AG04450 (cell line): ENCODE measurements at regions not wholly inside any gene's neighbourhood (a gene's known extent, or its start where the extent isn't known, plus 50 kb on each side); places are given as distances from the start of the nearest gene placed in this dataset.

Source experiments
- CTCF ChIA-PET: fragments of 300-600, 350-600 bp; formaldehyde crosslinking; extraction: SDS; loops from one replicate; lab custom pipeline; 2022; ENCODE audit warnings: antibody characterized with exemption, inconsistent platforms; lab: Charles Lee
- POLR2A ChIA-PET: fragments of 350-600 bp; formaldehyde crosslinking; extraction: SDS; loops from one replicate; lab custom pipeline; 2021; ENCODE audit warnings: antibody characterized with exemption, inconsistent platforms; lab: Yijun Ruan, JAX
- DNase-seq: peaks from one replicate; pipeline ENCODE4 v3.0.0-alpha.2; 2011; ENCODE audit warnings: low read depth, low spot score
- H3K27ac ChIP-seq: one replicate; pipeline ENCODE4 v1.5.1; 2012; ENCODE audit warnings: low read depth, low read length, control low read depth
- H3K27me3 ChIP-seq: one replicate; pipeline ENCODE4 v1.6.0; 2012; ENCODE audit warnings: low read length; ENCODE audit not compliant: control insufficient read depth, insufficient read depth
- H3K4me3 ChIP-seq: 2 replicates; pipeline ENCODE4 v1.5.1; 2011; ENCODE audit warnings: mild to moderate bottlenecking, low read depth, low read length, control low read depth
- H3K9me3 ChIP-seq: 2 replicates; pipeline ENCODE4 v1.5.1; 2012; ENCODE audit warnings: low read length; ENCODE audit not compliant: control insufficient read depth, insufficient read depth
- TF ChIP-seq, protein P1 (sequence below): IDR thresholded peaks from 2 replicates; pipeline ENCODE4 v1.5.1; 2011; ENCODE audit warnings: low read depth, low read length, control low read depth, inconsistent platforms

DNA sequence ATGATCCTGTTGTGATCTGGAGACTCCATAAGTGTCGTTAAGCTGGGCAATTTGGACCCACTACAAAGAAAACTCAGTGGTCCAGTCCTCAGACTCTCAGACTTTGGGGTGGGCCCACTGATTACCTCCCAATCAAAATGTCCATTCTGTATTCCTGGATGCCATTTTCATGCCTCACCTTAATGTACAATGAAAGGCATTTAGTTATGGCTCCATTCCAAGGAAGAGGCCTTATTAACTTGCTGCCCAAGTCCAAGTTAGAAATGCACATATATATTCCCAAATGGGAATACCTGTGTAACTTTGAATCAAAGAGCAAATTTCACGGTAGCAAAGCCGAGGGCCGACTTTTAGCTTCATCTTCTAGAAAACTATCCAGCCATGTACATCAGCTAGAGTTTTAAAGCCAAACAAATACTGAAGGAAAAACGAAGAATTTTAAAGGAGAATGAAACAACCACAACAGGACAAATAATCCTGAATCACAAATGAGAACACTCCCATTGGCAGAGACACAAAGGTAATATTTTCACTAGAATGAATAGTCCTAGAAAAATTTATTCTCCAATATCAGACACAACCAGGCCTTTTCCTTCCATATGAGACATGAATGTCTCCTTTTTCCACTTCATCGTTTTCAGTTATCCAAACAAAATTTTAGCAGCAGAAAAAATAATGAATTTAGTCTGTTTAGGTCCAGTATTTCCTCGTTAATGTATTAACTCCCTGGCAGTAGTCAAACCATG lies 63.7 kb upstream of the HHIP start:
- no peaks in the 10 kb centered on the region for H3K9me3 ChIP-seq
- H3K27ac ChIP-seq: no peak overlapping the region
- H3K27me3 ChIP-seq: no peaks in the 10 kb centered on the region
- ChIA-PET POLR2A (no interaction called here), CTCF (interaction anchor here (0.8 kb wide), 1 partner anchor 26 kb away, joined by 4 read pairs; no protein-coding TSS in a partner anchor)
- no peak overlapping the region for H3K4me3 ChIP-seq
- DNase-seq: no peak
- TF ChIP-seq, protein P1, sequence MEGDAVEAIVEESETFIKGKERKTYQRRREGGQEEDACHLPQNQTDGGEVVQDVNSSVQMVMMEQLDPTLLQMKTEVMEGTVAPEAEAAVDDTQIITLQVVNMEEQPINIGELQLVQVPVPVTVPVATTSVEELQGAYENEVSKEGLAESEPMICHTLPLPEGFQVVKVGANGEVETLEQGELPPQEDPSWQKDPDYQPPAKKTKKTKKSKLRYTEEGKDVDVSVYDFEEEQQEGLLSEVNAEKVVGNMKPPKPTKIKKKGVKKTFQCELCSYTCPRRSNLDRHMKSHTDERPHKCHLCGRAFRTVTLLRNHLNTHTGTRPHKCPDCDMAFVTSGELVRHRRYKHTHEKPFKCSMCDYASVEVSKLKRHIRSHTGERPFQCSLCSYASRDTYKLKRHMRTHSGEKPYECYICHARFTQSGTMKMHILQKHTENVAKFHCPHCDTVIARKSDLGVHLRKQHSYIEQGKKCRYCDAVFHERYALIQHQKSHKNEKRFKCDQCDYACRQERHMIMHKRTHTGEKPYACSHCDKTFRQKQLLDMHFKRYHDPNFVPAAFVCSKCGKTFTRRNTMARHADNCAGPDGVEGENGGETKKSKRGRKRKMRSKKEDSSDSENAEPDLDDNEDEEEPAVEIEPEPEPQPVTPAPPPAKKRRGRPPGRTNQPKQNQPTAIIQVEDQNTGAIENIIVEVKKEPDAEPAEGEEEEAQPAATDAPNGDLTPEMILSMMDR: no peak

DNA sequence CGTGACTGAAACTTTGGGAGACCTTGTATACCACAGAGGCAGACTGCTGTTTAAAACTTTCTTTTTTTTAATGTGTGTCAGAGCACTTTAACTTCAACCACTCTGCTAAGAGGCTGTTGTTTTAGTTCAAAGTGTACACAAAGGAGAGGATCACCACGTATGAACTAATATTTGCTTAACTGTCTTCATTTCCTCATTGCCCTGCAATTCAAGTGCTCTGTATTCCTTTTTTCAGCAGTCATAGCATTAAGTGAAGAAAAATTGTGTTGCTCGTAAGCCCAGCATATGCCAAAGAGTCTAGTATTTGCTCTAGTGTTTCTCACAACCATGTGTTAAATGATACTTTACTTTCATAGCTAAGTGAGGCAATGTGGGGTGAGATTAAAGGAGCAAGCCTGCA lies 63.0 kb upstream of the HHIP start:
- TF ChIP-seq, protein P1: no peak
- POLR2A ChIA-PET: no interaction called here
- Histone ChIP-seq H3K9me3 (no peaks in the 10 kb centered on the region), H3K27ac (no peak overlapping the region), H3K4me3 (no peak overlapping the region), H3K27me3 (no peaks in the 10 kb centered on the region)
- no peak for DNase-seq
- CTCF ChIA-PET: interaction anchor here (0.8 kb wide), 1 partner anchor 27 kb away, joined by 4 read pairs; no protein-coding TSS in a partner anchor

DNA sequence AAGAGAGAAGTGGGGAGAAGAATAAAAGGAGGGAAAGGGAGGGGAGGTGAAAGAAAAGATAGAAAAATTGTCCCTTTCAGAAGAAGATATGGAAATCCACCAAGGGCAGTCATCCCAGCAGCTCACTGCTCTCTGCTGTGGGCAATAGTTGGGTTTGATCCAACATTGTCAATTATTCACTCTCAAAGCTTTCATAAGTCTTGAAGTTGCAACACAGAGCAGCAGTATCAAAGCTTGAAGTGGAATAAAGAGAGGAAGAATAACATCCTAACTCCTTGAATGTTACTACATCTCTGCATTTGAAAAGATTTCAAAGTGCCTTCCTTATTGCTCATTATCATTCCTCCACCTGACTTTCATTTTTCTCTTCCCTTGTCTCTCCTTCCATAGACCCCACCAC lies 62.3 kb upstream of the HHIP start:
- TF ChIP-seq, protein P1: no peak
- CTCF ChIA-PET: no interaction called here
- POLR2A ChIA-PET: interaction anchor here (0.6 kb wide), 1 partner anchor 130 kb away, joined by 3 read pairs; no protein-coding TSS in a partner anchor
- no peak overlapping the region for H3K4me3 ChIP-seq
- no peak overlapping the region for H3K27ac ChIP-seq
- H3K9me3 ChIP-seq: no peaks in the 10 kb centered on the region
- H3K27me3 ChIP-seq: no peaks in the 10 kb centered on the region
- DNase-seq: no peak

DNA sequence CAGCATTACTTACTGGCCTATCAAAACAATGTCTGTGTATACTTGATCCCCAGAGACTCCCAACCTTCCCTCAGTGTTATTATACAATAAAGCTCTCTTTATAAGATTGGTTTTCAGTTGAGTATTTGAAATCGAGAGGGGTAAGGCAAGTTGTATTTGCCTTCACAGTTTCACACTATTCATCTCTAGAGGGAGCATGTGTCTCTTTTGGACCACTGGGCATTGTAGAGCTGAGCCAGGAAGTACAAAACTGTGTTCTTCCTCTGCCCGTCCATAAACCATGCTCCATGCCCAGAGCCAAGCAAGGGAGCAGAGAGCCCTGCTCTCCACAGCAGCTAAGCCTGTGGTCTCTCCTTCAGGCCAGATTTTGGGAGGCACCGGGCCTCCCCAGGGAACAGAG lies 61.5 kb upstream of the HHIP start:
- no peaks in the 10 kb centered on the region for H3K27me3 ChIP-seq
- no peak overlapping the region for H3K27ac ChIP-seq
- CTCF ChIA-PET: no interaction called here
- POLR2A ChIA-PET: no interaction called here
- H3K4me3 ChIP-seq: no peak overlapping the region
- no peak for DNase-seq
- H3K9me3 ChIP-seq: no peaks in the 10 kb centered on the region
- TF ChIP-seq, protein P1: no peak

DNA sequence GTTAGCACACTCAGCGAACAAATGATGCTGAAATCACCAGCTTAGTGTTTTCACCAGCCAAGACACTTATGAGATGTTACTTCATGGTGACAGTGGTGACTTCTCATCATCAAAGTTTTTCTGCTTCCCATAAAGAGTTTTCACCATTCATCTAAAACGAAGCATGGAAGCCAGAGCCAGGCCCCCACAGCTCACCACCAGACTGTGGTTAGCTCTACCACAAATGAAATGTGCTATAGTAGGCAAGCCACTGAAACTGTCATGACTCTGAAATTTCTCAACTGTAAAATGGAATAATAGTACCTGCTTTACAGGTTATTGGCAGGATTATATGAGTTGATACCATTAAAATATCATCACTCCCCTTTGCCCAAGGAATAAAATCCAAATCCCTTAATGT lies 56.4 kb upstream of the HHIP start:
- no peak for DNase-seq
- Histone ChIP-seq H3K27ac (no peak overlapping the region), H3K9me3 (no peaks in the 10 kb centered on the region), H3K27me3 (no peaks in the 10 kb centered on the region), H3K4me3 (no peak overlapping the region)
- ChIA-PET CTCF (no interaction called here), POLR2A (no interaction called here)
- TF ChIP-seq, protein P1: no peak
